Mucosa of descending colon (tissue), 3 donors: ENCODE measurements at regions not wholly inside any gene's neighbourhood (a gene's known extent, or its start where the extent isn't known, plus 50 kb on each side); places are given as distances from the start of the nearest gene placed in this dataset.

Experiments used
- ATAC-seq: fragments of 200-7000 bp; cut with Tn5 transposase; one replicate; pipeline ENCODE4 v1.9.1; 2020; ENCODE audit warnings: mild to moderate bottlenecking, moderate library complexity
- DNase-seq, 3 donors: peaks; one replicate each; pipeline ENCODE4 v3.0.0-alpha.2; 2020
- H3K36me3 ChIP-seq: fragments of 200-600 bp; one replicate; pipeline ENCODE4 v1.8.0; 2021; ENCODE audit warnings: low read depth, mild to moderate bottlenecking
- H3K4me1 ChIP-seq: fragments of 200-600 bp; one replicate; pipeline ENCODE4 v1.8.0; 2021; ENCODE audit warnings: low read depth, mild to moderate bottlenecking
- H3K4me3 ChIP-seq: fragments of 200-600 bp; one replicate; pipeline ENCODE4 v1.8.0; 2021; ENCODE audit warnings: mild to moderate bottlenecking
- H3K9me3 ChIP-seq: fragments of 200-600 bp; one replicate; pipeline ENCODE4 v1.8.0; 2021; ENCODE audit warnings: mild to moderate bottlenecking
- intact Hi-C, 2 donors: fragments of 100-400 bp; cut with DNase I in 1 of 2; cut with micrococcal nuclease in 1 of 2; formaldehyde crosslinking; loops; one replicate each; pipeline versions ENCODE4 v1.11.0 to v1.11.1; 2022; cut with DNase I, micrococcal nuclease
- TF ChIP-seq, protein P1 (sequence below): fragments of 200-600 bp; IDR thresholded peaks from one replicate; pipeline ENCODE4 v1.8.0; 2022; ENCODE audit warnings: antibody characterized with exemption, mild to moderate bottlenecking
- donor health status: DM: no; HTN: no; CAD: no; lungs with moderate emphysema.
- donor health status: DM: no; HTN: no; CAD: no.
- donor health status: DM: no; HTN: yes; CAD: no.

DNA sequence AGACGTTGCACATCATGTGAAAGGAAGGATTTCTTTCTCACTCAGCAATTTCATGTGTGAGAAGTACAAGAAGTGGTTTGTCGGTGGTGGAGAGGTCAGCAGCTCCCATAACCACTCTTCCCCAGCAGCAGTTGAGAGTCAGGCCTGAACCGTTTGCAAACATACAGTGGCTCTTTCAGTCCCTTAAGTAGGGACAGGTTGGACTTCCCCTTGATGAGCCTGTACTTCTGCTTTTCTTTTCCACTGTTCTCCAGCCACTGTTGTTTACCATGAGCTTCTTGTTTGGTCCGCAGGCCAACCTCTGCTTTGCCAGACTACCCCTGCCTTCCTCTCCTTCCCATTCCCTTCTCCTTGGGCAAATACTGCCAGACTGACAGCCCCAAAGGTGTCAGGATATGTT is 391.3 kb upstream of the CELF4 start:
- no peaks in the 10 kb centered on the region for H3K36me3 ChIP-seq
- no peaks in the 10 kb centered on the region for H3K4me1 ChIP-seq
- DNase-seq: no peak
- H3K9me3 ChIP-seq: peaks cover 45% of the 10 kb centered on the region
- intact Hi-C loops: no loop called here
- no peak for ATAC-seq
- no peak overlapping the region for H3K4me3 ChIP-seq
- TF ChIP-seq, protein P1, sequence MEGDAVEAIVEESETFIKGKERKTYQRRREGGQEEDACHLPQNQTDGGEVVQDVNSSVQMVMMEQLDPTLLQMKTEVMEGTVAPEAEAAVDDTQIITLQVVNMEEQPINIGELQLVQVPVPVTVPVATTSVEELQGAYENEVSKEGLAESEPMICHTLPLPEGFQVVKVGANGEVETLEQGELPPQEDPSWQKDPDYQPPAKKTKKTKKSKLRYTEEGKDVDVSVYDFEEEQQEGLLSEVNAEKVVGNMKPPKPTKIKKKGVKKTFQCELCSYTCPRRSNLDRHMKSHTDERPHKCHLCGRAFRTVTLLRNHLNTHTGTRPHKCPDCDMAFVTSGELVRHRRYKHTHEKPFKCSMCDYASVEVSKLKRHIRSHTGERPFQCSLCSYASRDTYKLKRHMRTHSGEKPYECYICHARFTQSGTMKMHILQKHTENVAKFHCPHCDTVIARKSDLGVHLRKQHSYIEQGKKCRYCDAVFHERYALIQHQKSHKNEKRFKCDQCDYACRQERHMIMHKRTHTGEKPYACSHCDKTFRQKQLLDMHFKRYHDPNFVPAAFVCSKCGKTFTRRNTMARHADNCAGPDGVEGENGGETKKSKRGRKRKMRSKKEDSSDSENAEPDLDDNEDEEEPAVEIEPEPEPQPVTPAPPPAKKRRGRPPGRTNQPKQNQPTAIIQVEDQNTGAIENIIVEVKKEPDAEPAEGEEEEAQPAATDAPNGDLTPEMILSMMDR: no peak

DNA sequence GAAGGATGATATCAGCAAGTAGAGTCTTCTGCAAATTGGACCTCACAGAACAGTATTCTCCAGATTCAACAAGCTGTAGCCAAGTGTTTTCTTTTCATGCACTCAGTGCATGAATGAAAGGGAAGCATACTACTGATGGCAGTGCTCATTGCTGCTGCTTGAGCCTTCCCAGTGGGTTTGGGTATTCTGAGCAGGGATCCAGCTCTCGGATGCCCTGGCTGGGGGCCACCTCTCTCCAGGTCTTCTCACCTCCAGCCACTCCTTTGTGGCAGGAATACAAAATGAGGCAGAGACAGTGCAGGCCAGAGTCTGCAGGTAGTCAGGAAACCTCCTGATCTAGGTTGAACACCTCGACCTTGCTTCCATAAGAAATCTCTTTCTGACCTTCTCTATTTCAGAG is 390.4 kb upstream of the CELF4 start:
- intact Hi-C loops: no loop called here
- Histone ChIP-seq H3K4me3 (no peak overlapping the region), H3K9me3 (peaks cover 43% of the 10 kb centered on the region), H3K36me3 (no peaks in the 10 kb centered on the region), H3K4me1 (no peaks in the 10 kb centered on the region)
- ATAC-seq (no peak), DNase-seq (no peak)
- TF ChIP-seq, protein P1: no peak

DNA sequence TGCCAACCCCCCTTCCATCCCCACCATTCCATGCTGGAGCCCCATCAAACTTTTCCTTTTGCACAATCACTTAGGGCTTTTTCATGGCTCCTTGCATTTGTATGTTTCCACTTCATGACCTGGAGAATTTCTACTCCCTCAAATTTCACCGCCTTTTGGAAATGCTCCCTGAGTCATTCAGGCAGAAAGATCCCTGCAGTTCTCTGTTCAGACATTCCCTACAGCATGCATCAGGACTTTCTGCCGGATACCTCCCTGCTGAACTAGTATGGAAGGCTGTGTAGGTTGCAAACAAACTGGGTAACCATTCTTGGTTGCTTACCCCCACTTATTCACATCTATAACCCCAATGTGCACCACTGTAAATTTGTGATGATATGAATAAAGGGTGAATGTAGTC is 389.6 kb upstream of the CELF4 start:
- no peaks in the 10 kb centered on the region for H3K36me3 ChIP-seq
- no peak for ATAC-seq
- intact Hi-C loops: no loop called here
- no peak overlapping the region for H3K4me3 ChIP-seq
- H3K9me3 ChIP-seq: peaks cover 39% of the 10 kb centered on the region
- DNase-seq: no peak
- H3K4me1 ChIP-seq: no peaks in the 10 kb centered on the region
- TF ChIP-seq, protein P1: no peak

DNA sequence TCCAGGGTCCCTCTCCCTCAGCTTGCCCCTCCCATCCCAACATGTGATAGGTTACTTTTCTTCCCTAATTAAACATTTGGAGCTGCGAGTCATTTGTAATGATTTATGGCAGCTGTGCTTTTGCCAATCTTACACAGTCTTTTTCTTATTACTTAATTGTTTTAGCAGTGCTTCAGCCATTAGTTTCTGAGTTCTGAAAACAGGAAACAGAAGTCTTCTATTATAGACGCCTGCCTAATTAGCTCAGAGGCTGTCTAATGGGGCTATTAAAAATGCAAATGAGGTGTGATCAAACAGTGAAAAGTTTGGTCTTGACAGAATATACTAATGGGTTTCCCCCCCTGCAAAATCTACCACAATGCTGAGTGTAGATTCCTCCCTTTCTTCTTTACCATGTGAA is 388.3 kb upstream of the CELF4 start:
- Histone ChIP-seq H3K9me3 (peaks cover 37% of the 10 kb centered on the region), H3K36me3 (no peaks in the 10 kb centered on the region), H3K4me1 (no peaks in the 10 kb centered on the region), H3K4me3 (no peak overlapping the region)
- intact Hi-C loops: no loop called here
- ATAC-seq: no peak
- no peak for DNase-seq
- TF ChIP-seq, protein P1: no peak

DNA sequence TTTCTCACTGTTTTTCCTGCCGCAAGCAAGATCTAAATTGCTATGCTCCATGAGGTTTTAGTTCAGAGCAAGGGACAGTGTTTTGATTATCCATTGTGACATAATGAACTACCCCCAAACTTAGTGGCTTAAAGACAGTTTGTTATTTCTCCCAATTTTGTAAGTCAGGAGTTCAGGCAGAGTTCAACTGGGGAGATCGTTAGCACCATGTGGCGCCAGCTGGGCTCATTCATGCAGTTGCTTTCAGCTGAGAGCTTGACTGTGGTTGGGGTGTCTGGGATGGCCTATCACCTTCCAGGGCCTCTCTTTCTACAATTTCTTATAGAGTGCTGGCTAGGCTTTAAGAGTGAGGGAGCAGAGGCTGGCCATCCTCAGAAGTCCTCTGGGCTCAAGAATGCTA is 382.9 kb upstream of the CELF4 start:
- intact Hi-C loops: no loop called here
- H3K9me3 ChIP-seq: peaks cover 32% of the 10 kb centered on the region
- H3K36me3 ChIP-seq: no peaks in the 10 kb centered on the region

GRCh38 chr18:37946324-37946723 is 380.7 kb upstream of the CELF4 start:
- DNase-seq (no peak), ATAC-seq (no peak)
- H3K9me3 ChIP-seq: peaks cover 20% of the 10 kb centered on the region
- TF ChIP-seq, protein P1: no peak
- intact Hi-C loops: no loop called here
- H3K4me3 ChIP-seq: no peak overlapping the region
- H3K4me1 ChIP-seq: no peaks in the 10 kb centered on the region
- no peaks in the 10 kb centered on the region for H3K36me3 ChIP-seq

More for the DNA sequence above, 382.9 kb upstream of the CELF4 start:
- DNase-seq: no peak
- H3K4me1 ChIP-seq: no peaks in the 10 kb centered on the region
- H3K4me3 ChIP-seq: no peak overlapping the region
- ATAC-seq: no peak
- TF ChIP-seq, protein P1: no peak
